HG03558 (cell line): ENCODE measurements at regions not wholly inside any gene's neighbourhood (a gene's known extent, or its start where the extent isn't known, plus 50 kb on each side); places are given as distances from the start of the nearest gene placed in this dataset.

Experiments used
- ATAC-seq: cut with Tn5 transposase; IDR thresholded peaks from one replicate; pipeline ENCODE4 v1.9.1; 2021; ENCODE audit warnings: moderate number of reproducible peaks; ENCODE audit not compliant: unreplicated experiment; ENCODE audit errors: extremely low read depth

GRCh38 chr6:2507521-2508037 is 243.1 kb downstream of the MYLK4 start:
- ATAC-seq: no peak

- no peak for ATAC-seq
These were observed 243.7 kb downstream of the MYLK4 start for GRCh38 chr6:2507016-2507415.

GRCh38 chr6:2505624-2506023 is 245.1 kb downstream of the MYLK4 start:
- no peak for ATAC-seq

- ATAC-seq: no peak
These were observed 246.1 kb downstream of the MYLK4 start for GRCh38 chr6:2504495-2505064.

GRCh38 chr6:2503816-2504494 is 246.8 kb downstream of the MYLK4 start:
- no peak for ATAC-seq

- no peak for ATAC-seq
These were observed 247.6 kb downstream of the MYLK4 start for GRCh38 chr6:2502998-2503674.

GRCh38 chr6:2502096-2502997 is 248.4 kb downstream of the MYLK4 start:
- ATAC-seq: no peak

- no peak for ATAC-seq
These were observed 252.6 kb downstream of the MYLK4 start for GRCh38 chr6:2497922-2498623.

- no peak for ATAC-seq
These were observed 250.9 kb upstream of the GMDS start for GRCh38 chr6:2496291-2496690.

- ATAC-seq: no peak
These were observed 247.5 kb upstream of the GMDS start for GRCh38 chr6:2492686-2493523.

GRCh38 chr6:2491137-2491536 is 245.7 kb upstream of the GMDS start:
- ATAC-seq: no peak

GRCh38 chr6:2488578-2488977 is 243.2 kb upstream of the GMDS start:
- ATAC-seq: no peak

GRCh38 chr6:2485116-2485515 is 239.7 kb upstream of the GMDS start:
- ATAC-seq: no peak

GRCh38 chr6:2482773-2483172 is 237.4 kb upstream of the GMDS start:
- ATAC-seq: no peak

GRCh38 chr6:2481307-2481706 is 235.9 kb upstream of the GMDS start:
- no peak for ATAC-seq

- ATAC-seq: no peak
These were observed 235.0 kb upstream of the GMDS start for GRCh38 chr6:2480267-2480966.

- ATAC-seq: no peak
These were observed 232.8 kb upstream of the GMDS start for GRCh38 chr6:2478200-2478599.

GRCh38 chr6:2477666-2478065 is 232.3 kb upstream of the GMDS start:
- no peak for ATAC-seq
